ENCODE measurements at regions not wholly inside any gene's neighbourhood (a gene's known extent, or its start where the extent isn't known, plus 50 kb on each side); places are given as distances from the start of the nearest gene placed in this dataset.
"Not testable (repeated sequence)": the region's sequence is repeated elsewhere in the genome, so short reads cannot be mapped to it uniquely, and the experiment has no call there.

- H3K4me1 ChIP-seq (ENCODE audit: control insufficient read depth in 3 of 3, insufficient read depth in 2 of 3, low read depth in 1 of 3, low read length in 2 of 3) = peaks cover 0 to 2% (median 0%) of the 10 kb centered on the region in 3 donors
- H3K36me3 ChIP-seq (ENCODE audit: control insufficient read depth in 3 of 3, insufficient read depth in 2 of 3, low read depth in 1 of 3, low read length in 3 of 3) = no peaks in the 10 kb centered on the region
- no peak overlapping the region for H3K27ac ChIP-seq (ENCODE audit: low read depth in 1 of 3, low read length in 2 of 3)
- no peak for DNase-seq
- no peak overlapping the region for H3K4me3 ChIP-seq (ENCODE audit: low read depth in 1 of 3, low read length in 3 of 3)
- no peaks in the 10 kb centered on the region for H3K27me3 ChIP-seq (ENCODE audit: control insufficient read depth in 3 of 3, insufficient read depth in 3 of 3, low read length in 3 of 3)
- H3K9me3 ChIP-seq (ENCODE audit: control insufficient read depth in 2 of 2, insufficient read depth in 1 of 2, low read depth in 1 of 2, low read length in 1 of 2) = no peaks in the 10 kb centered on the region
- FAIRE-seq = no peak
- WGBS, 3 donors = 35 to 65% (median 39%) methylated on average over 1 of the region's 1 CpG
Observed at GRCh38 chr12:33602515-33602914, 162.9 kb upstream of the SYT10 start.

- H3K36me3 ChIP-seq (ENCODE audit: control insufficient read depth in 3 of 3, insufficient read depth in 2 of 3, low read depth in 1 of 3, low read length in 3 of 3) = no peaks in the 10 kb centered on the region
- H3K4me1 ChIP-seq (ENCODE audit: control insufficient read depth in 3 of 3, insufficient read depth in 2 of 3, low read depth in 1 of 3, low read length in 2 of 3) = peaks cover 0 to 2% (median 0%) of the 10 kb centered on the region in 3 donors
- DNase-seq = peak; percentile 5 to 56
- H3K4me3 ChIP-seq (ENCODE audit: low read depth in 1 of 3, low read length in 3 of 3) = no peak overlapping the region
- H3K9me3 ChIP-seq (ENCODE audit: control insufficient read depth in 2 of 2, insufficient read depth in 1 of 2, low read depth in 1 of 2, low read length in 1 of 2) = no peaks in the 10 kb centered on the region
- FAIRE-seq = no peak
- no peak overlapping the region for H3K27ac ChIP-seq (ENCODE audit: low read depth in 1 of 3, low read length in 2 of 3)
- 9 to 35% (median 31%) methylated on average over 2 of the region's 2 CpGs for WGBS, 3 donors
- no peaks in the 10 kb centered on the region for H3K27me3 ChIP-seq (ENCODE audit: control insufficient read depth in 3 of 3, insufficient read depth in 3 of 3, low read length in 3 of 3)
Observed at GRCh38 chr12:33605757-33606156, 166.1 kb upstream of the SYT10 start.

- no peak overlapping the region for H3K27ac ChIP-seq (ENCODE audit: low read depth in 1 of 3, low read length in 2 of 3)
- FAIRE-seq = no peak
- 73 to 78% (median 74%) methylated on average over 4 of the region's 4 CpGs for WGBS, 3 donors
- no peaks in the 10 kb centered on the region for H3K27me3 ChIP-seq (ENCODE audit: control insufficient read depth in 3 of 3, insufficient read depth in 3 of 3, low read length in 3 of 3)
- H3K9me3 ChIP-seq (ENCODE audit: control insufficient read depth in 2 of 2, insufficient read depth in 1 of 2, low read depth in 1 of 2, low read length in 1 of 2) = no peaks in the 10 kb centered on the region
- no peaks in the 10 kb centered on the region for H3K36me3 ChIP-seq (ENCODE audit: control insufficient read depth in 3 of 3, insufficient read depth in 2 of 3, low read depth in 1 of 3, low read length in 3 of 3)
- no peak overlapping the region for H3K4me3 ChIP-seq (ENCODE audit: low read depth in 1 of 3, low read length in 3 of 3)
- no peak for DNase-seq
- H3K4me1 ChIP-seq (ENCODE audit: control insufficient read depth in 3 of 3, insufficient read depth in 2 of 3, low read depth in 1 of 3, low read length in 2 of 3) = peaks cover 0 to 2% (median 0%) of the 10 kb centered on the region in 3 donors
Observed at GRCh38 chr12:33609910-33610309, 170.3 kb upstream of the SYT10 start.

GRCh38 chr12:33614630-33615029 is 175.0 kb upstream of the SYT10 start:
- no peaks in the 10 kb centered on the region for H3K36me3 ChIP-seq (ENCODE audit: control insufficient read depth in 3 of 3, insufficient read depth in 2 of 3, low read depth in 1 of 3, low read length in 3 of 3)
- 58 to 72% (median 64%) methylated on average over 3 of the region's 3 CpGs for whole genome bisulfite sequencing, 3 donors
- H3K9me3 ChIP-seq (ENCODE audit: control insufficient read depth in 2 of 2, insufficient read depth in 1 of 2, low read depth in 1 of 2, low read length in 1 of 2) = peaks cover 0 to 10% of the 10 kb centered on the region in 2 donors
- H3K4me1 ChIP-seq (ENCODE audit: control insufficient read depth in 3 of 3, insufficient read depth in 2 of 3, low read depth in 1 of 3, low read length in 2 of 3) = no peaks in the 10 kb centered on the region
- FAIRE-seq (no peak), DNase-seq (no peak)
- H3K27me3 ChIP-seq (ENCODE audit: control insufficient read depth in 3 of 3, insufficient read depth in 3 of 3, low read length in 3 of 3) = no peaks in the 10 kb centered on the region
- H3K27ac ChIP-seq (ENCODE audit: low read depth in 1 of 3, low read length in 2 of 3) = no peak overlapping the region
- no peak overlapping the region for H3K4me3 ChIP-seq (ENCODE audit: low read depth in 1 of 3, low read length in 3 of 3)

- Histone ChIP-seq H3K27ac (ENCODE audit: low read depth in 1 of 3, low read length in 2 of 3) (no peak overlapping the region), H3K4me3 (ENCODE audit: low read depth in 1 of 3, low read length in 3 of 3) (no peak overlapping the region), H3K36me3 (ENCODE audit: control insufficient read depth in 3 of 3, insufficient read depth in 2 of 3, low read depth in 1 of 3, low read length in 3 of 3) (no peaks in the 10 kb centered on the region), H3K27me3 (ENCODE audit: control insufficient read depth in 3 of 3, insufficient read depth in 3 of 3, low read length in 3 of 3) (no peaks in the 10 kb centered on the region), H3K4me1 (ENCODE audit: control insufficient read depth in 3 of 3, insufficient read depth in 2 of 3, low read depth in 1 of 3, low read length in 2 of 3) (no peaks in the 10 kb centered on the region), H3K9me3 (ENCODE audit: control insufficient read depth in 2 of 2, insufficient read depth in 1 of 2, low read depth in 1 of 2, low read length in 1 of 2) (peaks cover 0 to 10% of the 10 kb centered on the region in 2 donors)
- 71 to 79% (median 76%) methylated on average over 3 of the region's 3 CpGs for WGBS, 3 donors
- no peak for DNase-seq
- FAIRE-seq = no peak
Observed at GRCh38 chr12:33617218-33617617, 177.6 kb upstream of the SYT10 start.

- H3K4me3 ChIP-seq (ENCODE audit: low read depth in 1 of 3, low read length in 3 of 3) = no peak overlapping the region
- WGBS, 3 donors = 94 to 96% (median 94%) methylated on average over 1 of the region's 1 CpG
- DNase-seq (no peak), FAIRE-seq (no peak)
- no peaks in the 10 kb centered on the region for H3K36me3 ChIP-seq (ENCODE audit: control insufficient read depth in 3 of 3, insufficient read depth in 2 of 3, low read depth in 1 of 3, low read length in 3 of 3)
- no peaks in the 10 kb centered on the region for H3K4me1 ChIP-seq (ENCODE audit: control insufficient read depth in 3 of 3, insufficient read depth in 2 of 3, low read depth in 1 of 3, low read length in 2 of 3)
- H3K27ac ChIP-seq (ENCODE audit: low read depth in 1 of 3, low read length in 2 of 3) = no peak overlapping the region
- no peaks in the 10 kb centered on the region for H3K27me3 ChIP-seq (ENCODE audit: control insufficient read depth in 3 of 3, insufficient read depth in 3 of 3, low read length in 3 of 3)
- H3K9me3 ChIP-seq (ENCODE audit: control insufficient read depth in 2 of 2, insufficient read depth in 1 of 2, low read depth in 1 of 2, low read length in 1 of 2) = no peaks in the 10 kb centered on the region
Observed at GRCh38 chr12:33628087-33628486, 188.5 kb upstream of the SYT10 start.

GRCh38 chr12:33634544-33634943 is 194.9 kb upstream of the SYT10 start:
- Histone ChIP-seq H3K27me3 (ENCODE audit: control insufficient read depth in 3 of 3, insufficient read depth in 3 of 3, low read length in 3 of 3) (no peaks in the 10 kb centered on the region), H3K4me1 (ENCODE audit: control insufficient read depth in 3 of 3, insufficient read depth in 2 of 3, low read depth in 1 of 3, low read length in 2 of 3) (no peaks in the 10 kb centered on the region), H3K9me3 (ENCODE audit: control insufficient read depth in 2 of 2, insufficient read depth in 1 of 2, low read depth in 1 of 2, low read length in 1 of 2) (peaks cover 0 to 3% of the 10 kb centered on the region in 2 donors), H3K4me3 (ENCODE audit: low read depth in 1 of 3, low read length in 3 of 3) (no peak overlapping the region), H3K36me3 (ENCODE audit: control insufficient read depth in 3 of 3, insufficient read depth in 2 of 3, low read depth in 1 of 3, low read length in 3 of 3) (no peaks in the 10 kb centered on the region), H3K27ac (ENCODE audit: low read depth in 1 of 3, low read length in 2 of 3) (no peak overlapping the region)
- FAIRE-seq (no peak), DNase-seq (no peak)
- WGBS, 3 donors = 60 to 72% (median 65%) methylated on average over 3 of the region's 3 CpGs

- H3K9me3 ChIP-seq (ENCODE audit: control insufficient read depth in 2 of 2, insufficient read depth in 1 of 2, low read depth in 1 of 2, low read length in 1 of 2); H3K27ac ChIP-seq (ENCODE audit: low read depth in 1 of 3, low read length in 2 of 3); H3K27me3 ChIP-seq (ENCODE audit: control insufficient read depth in 3 of 3, insufficient read depth in 3 of 3, low read length in 3 of 3); H3K36me3 ChIP-seq (ENCODE audit: control insufficient read depth in 3 of 3, insufficient read depth in 2 of 3, low read depth in 1 of 3, low read length in 3 of 3); H3K4me3 ChIP-seq (ENCODE audit: low read depth in 1 of 3, low read length in 3 of 3); H3K4me1 ChIP-seq (ENCODE audit: control insufficient read depth in 3 of 3, insufficient read depth in 2 of 3, low read depth in 1 of 3, low read length in 2 of 3); FAIRE-seq; DNase-seq: not testable (repeated sequence)
- 88 to 93% (median 92%) methylated on average over 6 of the region's 6 CpGs for WGBS, 3 donors
Observed at GRCh38 chr12:33636930-33637329, 197.3 kb upstream of the SYT10 start.

- FAIRE-seq (no peak), DNase-seq (no peak)
- no peaks in the 10 kb centered on the region for H3K4me1 ChIP-seq (ENCODE audit: control insufficient read depth in 3 of 3, insufficient read depth in 2 of 3, low read depth in 1 of 3, low read length in 2 of 3)
- no peaks in the 10 kb centered on the region for H3K27me3 ChIP-seq (ENCODE audit: control insufficient read depth in 3 of 3, insufficient read depth in 3 of 3, low read length in 3 of 3)
- no peaks in the 10 kb centered on the region for H3K36me3 ChIP-seq (ENCODE audit: control insufficient read depth in 3 of 3, insufficient read depth in 2 of 3, low read depth in 1 of 3, low read length in 3 of 3)
- 82 to 92% (median 84%) methylated on average over 2 of the region's 2 CpGs for WGBS, 3 donors
- H3K27ac ChIP-seq (ENCODE audit: low read depth in 1 of 3, low read length in 2 of 3) = no peak overlapping the region
- peaks cover 0 to 3% of the 10 kb centered on the region in 2 donors for H3K9me3 ChIP-seq (ENCODE audit: control insufficient read depth in 2 of 2, insufficient read depth in 1 of 2, low read depth in 1 of 2, low read length in 1 of 2)
- no peak overlapping the region for H3K4me3 ChIP-seq (ENCODE audit: low read depth in 1 of 3, low read length in 3 of 3)
Observed at GRCh38 chr12:33639975-33640374, 200.4 kb upstream of the SYT10 start.
